CD4-positive, alpha-beta T cell treated with Interleukin-21 for 1 hour (primary cell): ENCODE measurements at regions not wholly inside any gene's neighbourhood (a gene's known extent, or its start where the extent isn't known, plus 50 kb on each side); places are given as distances from the start of the nearest gene placed in this dataset.
"Not testable (repeated sequence)": the region's sequence is repeated elsewhere in the genome, so short reads cannot be mapped to it uniquely, and the experiment has no call there.

Experiments
- DNase-seq: peaks from one replicate; pipeline ENCODE4 v3.0.0-alpha.2; 2020

- no peak for DNase-seq
Observed at GRCh38 chr1:70490153-70490552, 79.1 kb downstream of the CTH start.

- no peak for DNase-seq
Observed at GRCh38 chr1:70495370-70495769, 84.3 kb downstream of the CTH start.

- DNase-seq: no peak
Observed at GRCh38 chr1:70496181-70496580, 85.1 kb downstream of the CTH start.

GRCh38 chr1:70497152-70497551 lies 86.1 kb downstream of the CTH start:
- DNase-seq: no peak

DNA sequence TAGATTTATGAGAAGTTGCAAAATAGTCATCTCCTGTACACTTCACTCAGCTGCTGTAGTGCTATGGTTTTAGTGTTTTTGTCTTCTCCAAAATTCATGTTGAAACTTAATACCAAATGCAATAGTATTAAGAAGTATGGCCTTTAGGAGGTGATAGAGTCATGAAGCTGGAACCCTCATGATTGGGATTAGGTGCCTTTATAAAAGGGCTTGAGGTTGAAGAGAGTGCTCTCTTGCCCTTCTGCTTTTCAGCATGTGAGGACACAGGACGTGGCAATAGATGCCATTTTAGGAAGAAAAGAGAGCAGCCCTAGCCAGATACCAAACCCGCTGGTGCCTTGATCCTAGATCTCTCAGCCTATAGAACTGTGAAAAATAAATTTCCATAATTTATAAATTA lies 87.6 kb downstream of the CTH start:
- DNase-seq: no peak

GRCh38 chr1:70499695-70500094 lies 88.6 kb downstream of the CTH start:
- no peak for DNase-seq

- no peak for DNase-seq
Observed at GRCh38 chr1:70503358-70503757, 92.3 kb downstream of the CTH start.

DNA sequence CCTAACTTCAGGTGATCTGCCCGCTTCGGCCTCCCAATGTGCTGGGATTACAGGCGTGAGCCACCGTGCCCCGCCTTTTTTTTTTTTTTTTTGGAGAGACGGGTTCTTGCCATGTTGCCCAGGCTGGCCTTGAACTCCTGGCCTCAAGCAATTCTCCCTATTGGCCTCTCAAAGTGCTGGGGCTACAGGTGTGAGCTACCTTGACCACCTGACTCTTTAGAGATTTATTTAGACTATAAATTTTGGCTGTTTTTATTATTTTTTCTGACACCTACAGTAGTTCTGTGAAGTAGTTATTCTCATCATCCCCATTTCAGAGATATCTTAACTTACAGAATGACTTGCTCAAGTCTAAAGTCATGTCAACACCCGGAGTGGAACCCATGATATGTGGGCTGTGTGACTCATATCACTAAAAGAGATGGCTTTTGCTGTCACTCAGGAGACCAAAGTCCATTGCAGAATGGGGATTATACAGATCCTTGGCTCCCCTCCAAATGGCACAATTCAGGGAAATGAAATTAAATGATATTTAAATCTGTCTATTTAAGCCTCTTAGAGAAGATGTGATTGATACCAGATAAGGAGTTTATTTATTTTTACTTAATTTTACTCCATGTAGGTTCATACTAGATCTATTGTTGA lies 93.2 kb downstream of the CTH start:
- DNase-seq: no peak

DNA sequence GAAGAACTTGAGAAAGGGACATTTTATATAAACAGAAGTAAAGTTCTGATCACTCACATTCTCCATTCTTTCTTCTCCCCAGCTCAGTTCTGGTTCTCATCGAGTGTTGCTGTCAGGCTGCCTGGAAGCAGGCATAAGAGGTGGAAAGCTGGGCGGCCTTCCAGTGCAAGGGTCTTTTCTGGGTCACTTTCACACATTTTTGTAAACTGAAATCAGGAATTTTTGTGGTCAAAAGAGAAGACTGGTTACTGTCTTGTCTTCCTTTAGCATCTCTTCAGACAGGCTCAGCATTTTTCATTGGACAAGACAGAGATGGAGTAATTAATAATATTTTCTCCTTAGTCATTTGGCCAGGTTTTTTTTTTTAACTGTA lies 93.7 kb downstream of the CTH start:
- no peak for DNase-seq

GRCh38 chr1:70507991-70508390 lies 96.9 kb downstream of the CTH start:
- DNase-seq: not testable (repeated sequence)

- DNase-seq: peak; percentile 52
Observed at GRCh38 chr1:70509996-70510876, 99.2 kb downstream of the CTH start.

DNA sequence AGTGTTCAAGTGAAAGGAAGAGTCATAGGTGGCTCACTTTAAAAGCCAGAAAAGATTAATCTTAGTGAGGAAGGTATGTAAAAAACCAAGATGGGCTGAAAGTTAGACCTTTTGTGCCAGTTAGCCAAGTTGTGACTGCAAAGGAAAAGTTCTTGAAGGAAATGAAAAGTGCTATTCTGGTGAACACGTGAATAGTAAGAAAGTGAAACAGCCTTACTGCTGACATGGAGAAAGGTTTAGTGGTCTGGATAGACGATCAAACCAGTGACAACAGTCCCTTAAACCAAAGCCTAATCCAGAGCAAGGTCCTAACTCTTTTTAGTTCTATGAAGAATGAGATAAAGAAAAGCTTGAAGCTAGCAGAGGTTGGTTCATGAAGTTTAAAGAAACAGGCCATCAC lies 106.4 kb downstream of the CTH start:
- DNase-seq: no peak

DNA sequence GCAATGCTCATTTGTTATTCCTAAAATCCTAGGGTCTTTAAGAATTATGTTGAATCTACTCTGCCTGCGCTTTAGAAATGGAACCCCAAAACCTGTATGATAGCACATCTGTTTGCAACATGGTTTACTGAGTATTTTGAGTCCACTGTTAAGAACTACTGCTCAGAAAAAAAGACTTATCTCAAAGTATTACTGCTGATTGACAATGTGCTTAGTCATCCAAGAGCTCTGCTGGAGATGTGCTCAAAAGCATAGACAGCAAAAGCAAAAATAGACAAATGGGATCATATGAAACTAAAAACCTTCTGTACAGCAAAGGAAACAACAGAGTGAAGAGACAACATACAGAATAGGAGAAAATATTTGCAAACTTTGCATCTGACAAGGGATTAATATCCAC lies 107.0 kb downstream of the CTH start:
- no peak for DNase-seq

- DNase-seq: no peak
Observed at GRCh38 chr1:70528590-70529333, 117.7 kb downstream of the CTH start.

GRCh38 chr1:70536708-70537366 lies 125.8 kb downstream of the CTH start:
- no peak for DNase-seq

GRCh38 chr1:70537788-70538187 lies 126.7 kb downstream of the CTH start:
- DNase-seq: no peak

- DNase-seq: no peak
Observed at GRCh38 chr1:70542030-70542429, 131.0 kb downstream of the CTH start.

DNA sequence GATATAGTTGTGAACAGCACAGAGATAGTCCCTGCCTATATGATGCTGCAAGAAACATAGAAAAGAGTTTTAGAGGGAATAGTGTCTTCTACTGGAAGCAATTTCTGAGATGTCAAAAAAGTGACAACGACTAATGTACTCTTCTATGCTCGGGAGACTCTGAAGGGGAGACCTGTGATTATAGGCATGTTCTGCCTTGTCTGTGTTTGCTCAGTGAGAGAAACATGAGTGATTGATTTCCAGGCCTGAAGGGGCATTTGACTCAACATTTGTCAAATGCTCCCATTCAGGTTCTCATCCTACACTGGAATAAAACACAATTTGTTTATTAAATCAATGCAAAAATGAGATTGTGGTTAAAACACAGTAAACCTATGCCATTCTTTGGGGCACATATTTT lies 131.8 kb downstream of the CTH start:
- no peak for DNase-seq

GRCh38 chr1:70546726-70547125 lies 135.7 kb downstream of the CTH start:
- no peak for DNase-seq

DNA sequence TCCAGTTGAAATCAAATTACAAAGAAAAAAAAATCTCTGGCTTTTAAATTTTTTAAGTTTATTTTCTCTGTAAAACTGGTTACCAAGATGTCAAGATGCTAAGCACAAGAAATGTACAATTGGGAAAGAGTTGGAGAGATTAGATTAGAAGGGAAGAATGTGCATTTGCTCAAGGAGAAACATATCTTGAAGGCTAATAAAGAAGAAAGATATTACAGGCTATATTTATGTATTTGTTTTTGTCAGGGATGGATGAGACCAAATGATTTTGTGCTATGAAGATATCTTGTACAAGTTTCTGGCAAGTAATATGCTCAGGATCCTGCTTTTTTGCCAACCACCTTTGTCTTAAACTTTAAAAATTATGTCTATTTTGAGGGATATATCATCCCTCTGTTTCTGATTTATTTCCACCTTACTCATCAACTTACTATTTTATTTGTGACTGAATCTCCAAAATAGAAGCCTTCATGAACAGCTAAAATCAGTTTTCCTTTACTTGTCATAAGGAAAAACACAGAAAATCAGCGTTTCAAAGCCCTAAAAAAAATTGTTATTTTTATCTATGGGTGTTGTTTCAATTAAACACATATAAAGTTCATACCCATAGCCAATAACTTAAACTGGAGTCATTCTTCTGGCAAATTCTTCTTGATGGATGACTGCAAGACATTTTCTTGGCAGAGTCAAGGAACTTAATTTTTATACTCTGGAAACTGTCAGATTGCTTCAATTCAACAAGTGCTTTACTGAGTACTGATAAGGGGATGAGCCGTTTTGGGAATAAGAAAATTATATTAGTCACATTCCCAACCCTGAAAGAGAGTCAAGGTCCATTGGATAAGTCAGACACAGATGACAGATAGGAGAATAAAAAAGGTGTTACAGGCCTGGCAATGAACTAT lies 141.8 kb downstream of the CTH start:
- DNase-seq: no peak

DNA sequence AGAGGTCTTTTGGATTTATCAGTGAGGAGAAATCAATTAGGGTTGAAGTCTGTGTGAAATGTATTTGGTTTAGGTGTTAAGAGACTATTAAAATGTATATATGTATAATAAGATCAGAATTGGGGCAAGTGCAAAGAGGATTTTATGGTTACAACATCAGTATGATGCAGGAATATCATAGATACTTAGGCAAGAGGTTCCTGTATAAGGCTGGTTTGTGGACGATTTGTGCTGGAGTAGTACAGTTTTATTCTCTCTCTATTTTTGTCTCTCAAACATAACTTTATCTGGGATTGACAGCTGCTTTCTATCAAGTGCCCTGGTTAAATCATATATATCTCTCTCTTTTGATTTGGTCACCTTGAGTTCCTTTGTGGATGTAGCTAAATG lies 142.5 kb downstream of the CTH start:
- DNase-seq: no peak

GRCh38 chr1:70554341-70554740 lies 143.3 kb downstream of the CTH start:
- no peak for DNase-seq
